Glutamatergic neuron (in vitro differentiated cells): ENCODE measurements at regions not wholly inside any gene's neighbourhood (a gene's known extent, or its start where the extent isn't known, plus 50 kb on each side); places are given as distances from the start of the nearest gene placed in this dataset.
"Not testable (repeated sequence)": the region's sequence is repeated elsewhere in the genome, so short reads cannot be mapped to it uniquely, and the experiment has no call there.

Experiments
- DNase-seq: peaks from one replicate; pipeline ENCODE4 v3.0.0; 2022
- H3K27ac Mint-ChIP-seq: one replicate; pipeline ENCODE4 v1.8.0; 2020; ENCODE audit warnings: mild to moderate bottlenecking, mixed read lengths, inconsistent platforms; ENCODE audit not compliant: unreplicated experiment
- H3K27me3 Mint-ChIP-seq: one replicate; pipeline ENCODE4 v1.8.0; 2020; ENCODE audit warnings: mild to moderate bottlenecking, moderate library complexity, mixed read lengths, inconsistent platforms; ENCODE audit not compliant: unreplicated experiment
- H3K36me3 Mint-ChIP-seq: one replicate; pipeline ENCODE4 v1.8.0; 2020; ENCODE audit warnings: mild to moderate bottlenecking, mixed read lengths, inconsistent platforms; ENCODE audit not compliant: unreplicated experiment
- H3K4me1 Mint-ChIP-seq: one replicate; pipeline ENCODE4 v1.8.0; 2020; ENCODE audit warnings: mild to moderate bottlenecking, low read depth, mixed read lengths, inconsistent platforms; ENCODE audit not compliant: unreplicated experiment
- H3K4me3 Mint-ChIP-seq: one replicate; pipeline ENCODE4 v1.8.0; 2020; ENCODE audit warnings: mild to moderate bottlenecking, mixed read lengths, inconsistent platforms; ENCODE audit not compliant: unreplicated experiment
- H3K9me3 Mint-ChIP-seq: one replicate; pipeline ENCODE4 v1.8.0; 2020; ENCODE audit warnings: mild to moderate bottlenecking, moderate library complexity, mixed read lengths, inconsistent platforms; ENCODE audit not compliant: unreplicated experiment
- TF ChIP-seq, protein P1 (sequence below): fragments of 200-600 bp; sonication (generic); IDR thresholded peaks from one replicate; pipeline ENCODE4 v1.5.0; 2021; ENCODE audit not compliant: partially characterized antibody, unreplicated experiment

GRCh38 chr18:38642711-38643110 is 1077.1 kb upstream of the CELF4 start:
- peaks cover 12% of the 10 kb centered on the region for H3K36me3 Mint-ChIP-seq
- H3K27me3 Mint-ChIP-seq: no peaks in the 10 kb centered on the region
- H3K4me1 Mint-ChIP-seq: no peaks in the 10 kb centered on the region
- H3K9me3 Mint-ChIP-seq: peaks cover 4% of the 10 kb centered on the region
- H3K4me3 Mint-ChIP-seq: no peak overlapping the region
- DNase-seq: no peak
- H3K27ac Mint-ChIP-seq: no peak overlapping the region
- TF ChIP-seq, protein P1, sequence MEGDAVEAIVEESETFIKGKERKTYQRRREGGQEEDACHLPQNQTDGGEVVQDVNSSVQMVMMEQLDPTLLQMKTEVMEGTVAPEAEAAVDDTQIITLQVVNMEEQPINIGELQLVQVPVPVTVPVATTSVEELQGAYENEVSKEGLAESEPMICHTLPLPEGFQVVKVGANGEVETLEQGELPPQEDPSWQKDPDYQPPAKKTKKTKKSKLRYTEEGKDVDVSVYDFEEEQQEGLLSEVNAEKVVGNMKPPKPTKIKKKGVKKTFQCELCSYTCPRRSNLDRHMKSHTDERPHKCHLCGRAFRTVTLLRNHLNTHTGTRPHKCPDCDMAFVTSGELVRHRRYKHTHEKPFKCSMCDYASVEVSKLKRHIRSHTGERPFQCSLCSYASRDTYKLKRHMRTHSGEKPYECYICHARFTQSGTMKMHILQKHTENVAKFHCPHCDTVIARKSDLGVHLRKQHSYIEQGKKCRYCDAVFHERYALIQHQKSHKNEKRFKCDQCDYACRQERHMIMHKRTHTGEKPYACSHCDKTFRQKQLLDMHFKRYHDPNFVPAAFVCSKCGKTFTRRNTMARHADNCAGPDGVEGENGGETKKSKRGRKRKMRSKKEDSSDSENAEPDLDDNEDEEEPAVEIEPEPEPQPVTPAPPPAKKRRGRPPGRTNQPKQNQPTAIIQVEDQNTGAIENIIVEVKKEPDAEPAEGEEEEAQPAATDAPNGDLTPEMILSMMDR: no peak

DNA sequence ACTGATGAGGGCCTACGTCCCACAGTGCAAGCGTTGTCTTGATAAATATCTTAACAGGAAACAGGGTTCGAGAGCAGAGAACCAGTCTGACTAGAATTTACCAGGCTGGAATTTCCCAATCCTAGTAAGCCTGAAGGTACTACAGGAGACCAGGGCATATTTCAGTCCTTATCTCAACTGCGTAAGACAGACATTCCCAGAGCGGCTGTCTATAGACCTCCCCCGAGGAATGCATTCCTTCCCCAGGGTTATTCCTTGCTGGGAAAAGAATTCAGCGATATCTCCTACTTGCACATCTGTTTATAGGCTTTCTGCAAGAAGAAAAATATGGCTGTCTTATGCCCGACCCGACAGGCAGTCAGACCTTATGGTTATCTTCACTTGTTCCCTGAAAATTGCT is 1074.1 kb upstream of the CELF4 start:
- H3K4me1 Mint-ChIP-seq, H3K4me3 Mint-ChIP-seq, H3K9me3 Mint-ChIP-seq, H3K27ac Mint-ChIP-seq, DNase-seq, H3K27me3 Mint-ChIP-seq: not testable (repeated sequence)
- H3K36me3 Mint-ChIP-seq: peaks cover 12% of the 10 kb centered on the region

GRCh38 chr18:38635709-38636430 is 1070.3 kb upstream of the CELF4 start:
- H3K9me3 Mint-ChIP-seq: peaks cover 7% of the 10 kb centered on the region
- TF ChIP-seq, protein P1: no peak
- H3K27me3 Mint-ChIP-seq: no peaks in the 10 kb centered on the region
- peaks cover 12% of the 10 kb centered on the region for H3K36me3 Mint-ChIP-seq
- H3K4me1 Mint-ChIP-seq: no peaks in the 10 kb centered on the region
- no peak overlapping the region for H3K27ac Mint-ChIP-seq
- H3K4me3 Mint-ChIP-seq: no peak overlapping the region
- DNase-seq: no peak

DNA sequence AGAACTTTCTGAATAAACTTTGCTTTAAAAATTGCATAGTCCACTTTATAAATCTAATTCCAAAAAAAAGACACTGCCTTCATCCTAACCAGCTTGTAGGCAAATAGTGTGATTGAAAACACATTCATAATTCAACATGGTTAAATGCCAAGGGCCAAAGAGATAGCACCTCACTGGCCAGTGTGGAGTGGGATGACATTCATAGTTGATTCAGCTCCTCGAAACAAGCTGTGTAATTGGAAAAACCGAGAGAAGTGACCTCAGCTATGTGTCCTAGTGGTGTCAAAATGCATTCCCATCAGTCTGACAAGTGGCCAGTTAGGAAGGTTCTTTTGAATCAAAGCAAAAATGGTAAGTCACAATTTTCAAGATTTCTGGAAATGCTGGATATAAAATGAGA is 1068.5 kb upstream of the CELF4 start:
- no peaks in the 10 kb centered on the region for H3K4me1 Mint-ChIP-seq
- DNase-seq: no peak
- no peak overlapping the region for H3K27ac Mint-ChIP-seq
- H3K36me3 Mint-ChIP-seq: peaks cover 9% of the 10 kb centered on the region
- TF ChIP-seq, protein P1: no peak
- peaks cover 5% of the 10 kb centered on the region for H3K9me3 Mint-ChIP-seq
- H3K4me3 Mint-ChIP-seq: no peak overlapping the region
- H3K27me3 Mint-ChIP-seq: no peaks in the 10 kb centered on the region

- Mint-ChIP-seq H3K9me3 (peaks cover 3% of the 10 kb centered on the region), H3K4me3 (no peak overlapping the region), H3K27ac (no peak overlapping the region), H3K4me1 (no peaks in the 10 kb centered on the region), H3K27me3 (no peaks in the 10 kb centered on the region), H3K36me3 (peaks cover under 1% of the 10 kb centered on the region)
- TF ChIP-seq, protein P1: no peak
- DNase-seq: no peak
These were observed 1067.7 kb upstream of the CELF4 start for GRCh38 chr18:38633333-38633732.
